ENCODE measurements at regions not wholly inside any gene's neighbourhood (a gene's known extent, or its start where the extent isn't known, plus 50 kb on each side); places are given as distances from the start of the nearest gene placed in this dataset.

DNA sequence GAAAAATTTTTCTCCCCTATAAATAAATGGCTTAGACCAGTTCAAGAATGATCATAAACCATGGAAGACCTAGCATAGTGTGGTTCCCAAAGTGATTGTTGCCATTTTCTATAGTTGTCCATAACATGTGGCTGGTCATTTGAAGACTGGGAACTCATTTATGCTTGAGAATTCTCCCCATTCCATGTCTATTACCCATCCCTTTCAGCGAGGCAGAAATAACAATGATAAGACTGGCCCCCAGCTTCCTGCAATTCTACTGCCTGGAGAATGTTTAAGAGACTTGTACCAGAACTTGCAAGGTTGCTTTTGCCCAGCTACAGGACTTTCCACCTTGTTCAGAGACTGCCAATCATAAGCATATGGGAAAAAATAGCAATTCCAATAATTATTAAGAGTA lies 146.5 kb upstream of the CDH11 start:
- no peak for TF ChIP-seq POLR2AphosphoS5 (IDR thresholded peaks at IDR 0.05; ENCODE audit: low read depth)
- TF ChIP-seq, protein P1, sequence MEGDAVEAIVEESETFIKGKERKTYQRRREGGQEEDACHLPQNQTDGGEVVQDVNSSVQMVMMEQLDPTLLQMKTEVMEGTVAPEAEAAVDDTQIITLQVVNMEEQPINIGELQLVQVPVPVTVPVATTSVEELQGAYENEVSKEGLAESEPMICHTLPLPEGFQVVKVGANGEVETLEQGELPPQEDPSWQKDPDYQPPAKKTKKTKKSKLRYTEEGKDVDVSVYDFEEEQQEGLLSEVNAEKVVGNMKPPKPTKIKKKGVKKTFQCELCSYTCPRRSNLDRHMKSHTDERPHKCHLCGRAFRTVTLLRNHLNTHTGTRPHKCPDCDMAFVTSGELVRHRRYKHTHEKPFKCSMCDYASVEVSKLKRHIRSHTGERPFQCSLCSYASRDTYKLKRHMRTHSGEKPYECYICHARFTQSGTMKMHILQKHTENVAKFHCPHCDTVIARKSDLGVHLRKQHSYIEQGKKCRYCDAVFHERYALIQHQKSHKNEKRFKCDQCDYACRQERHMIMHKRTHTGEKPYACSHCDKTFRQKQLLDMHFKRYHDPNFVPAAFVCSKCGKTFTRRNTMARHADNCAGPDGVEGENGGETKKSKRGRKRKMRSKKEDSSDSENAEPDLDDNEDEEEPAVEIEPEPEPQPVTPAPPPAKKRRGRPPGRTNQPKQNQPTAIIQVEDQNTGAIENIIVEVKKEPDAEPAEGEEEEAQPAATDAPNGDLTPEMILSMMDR (IDR thresholded peaks at IDR 0.05; ENCODE audit: insufficient read depth, low read length), result no peak
